VCaP (cell line): ENCODE measurements at regions not wholly inside any gene's neighbourhood (a gene's known extent, or its start where the extent isn't known, plus 50 kb on each side); places are given as distances from the start of the nearest gene placed in this dataset.

Experiments
- H3K27ac ChIP-seq: fragments of 450-650 bp; 2 replicates; pipeline ENCODE4 v1.5.1; 2017
- TF ChIP-seq, protein P1 (sequence below): fragments of 450-650 bp; conservative IDR thresholded peaks from 2 replicates; pipeline ENCODE4 v1.5.1; 2017; ENCODE audit warnings: mild to moderate bottlenecking, moderate library complexity

- H3K27ac ChIP-seq = no peak overlapping the region
- TF ChIP-seq, protein P1, sequence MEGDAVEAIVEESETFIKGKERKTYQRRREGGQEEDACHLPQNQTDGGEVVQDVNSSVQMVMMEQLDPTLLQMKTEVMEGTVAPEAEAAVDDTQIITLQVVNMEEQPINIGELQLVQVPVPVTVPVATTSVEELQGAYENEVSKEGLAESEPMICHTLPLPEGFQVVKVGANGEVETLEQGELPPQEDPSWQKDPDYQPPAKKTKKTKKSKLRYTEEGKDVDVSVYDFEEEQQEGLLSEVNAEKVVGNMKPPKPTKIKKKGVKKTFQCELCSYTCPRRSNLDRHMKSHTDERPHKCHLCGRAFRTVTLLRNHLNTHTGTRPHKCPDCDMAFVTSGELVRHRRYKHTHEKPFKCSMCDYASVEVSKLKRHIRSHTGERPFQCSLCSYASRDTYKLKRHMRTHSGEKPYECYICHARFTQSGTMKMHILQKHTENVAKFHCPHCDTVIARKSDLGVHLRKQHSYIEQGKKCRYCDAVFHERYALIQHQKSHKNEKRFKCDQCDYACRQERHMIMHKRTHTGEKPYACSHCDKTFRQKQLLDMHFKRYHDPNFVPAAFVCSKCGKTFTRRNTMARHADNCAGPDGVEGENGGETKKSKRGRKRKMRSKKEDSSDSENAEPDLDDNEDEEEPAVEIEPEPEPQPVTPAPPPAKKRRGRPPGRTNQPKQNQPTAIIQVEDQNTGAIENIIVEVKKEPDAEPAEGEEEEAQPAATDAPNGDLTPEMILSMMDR = no peak
Measured at GRCh38 chr2:146992057-146992456, 852.8 kb upstream of the ACVR2A start.

GRCh38 chr2:146990311-146991054 lies 854.3 kb upstream of the ACVR2A start:
- H3K27ac ChIP-seq = no peak overlapping the region
- TF ChIP-seq, protein P1 = no peak

- H3K27ac ChIP-seq = no peak overlapping the region
- TF ChIP-seq, protein P1 = no peak
Measured at GRCh38 chr2:146989741-146990140, 855.1 kb upstream of the ACVR2A start.

- TF ChIP-seq, protein P1 = no peak
- H3K27ac ChIP-seq = no peak overlapping the region
Measured at GRCh38 chr2:146987996-146988395, 856.8 kb upstream of the ACVR2A start.

DNA sequence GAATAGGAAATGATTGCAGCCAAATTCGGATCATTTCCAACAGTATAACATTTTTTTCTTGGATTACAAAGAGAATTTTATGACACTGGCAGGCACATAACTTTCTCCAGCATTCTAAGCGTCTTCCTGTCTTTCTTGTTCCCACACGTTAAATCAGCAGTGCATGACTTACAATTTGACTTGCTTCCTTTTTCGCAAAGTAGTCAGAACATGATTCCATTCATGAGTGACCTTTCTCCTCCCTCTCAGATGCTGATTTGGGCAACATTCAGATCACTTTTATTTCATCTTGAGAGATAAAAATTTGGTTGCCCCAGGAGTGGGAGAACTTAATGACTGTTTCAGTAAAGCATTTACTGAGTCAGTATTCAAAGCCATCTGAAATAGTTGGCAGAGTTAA lies 858.7 kb upstream of the ACVR2A start:
- TF ChIP-seq, protein P1 = no peak
- peak overlapping the region; percentile 56; the same call in 1 of the 2 replicates for H3K27ac ChIP-seq

- TF ChIP-seq, protein P1 = no peak
- H3K27ac ChIP-seq = peak overlapping the region; percentile 56; the same call in 1 of the 2 replicates
Measured at GRCh38 chr2:146985753-146986152, 859.1 kb upstream of the ACVR2A start.

- H3K27ac ChIP-seq = no peak overlapping the region
- TF ChIP-seq, protein P1 = no peak
Measured at GRCh38 chr2:146984014-146984413, 860.8 kb upstream of the ACVR2A start.
